Ovary (tissue), 7 donors: ENCODE measurements at regions not wholly inside any gene's neighbourhood (a gene's known extent, or its start where the extent isn't known, plus 50 kb on each side); places are given as distances from the start of the nearest gene placed in this dataset.

Source experiments
- DNase-seq, 5 donors: peaks; one replicate each; pipeline ENCODE4 v3.0.0-alpha.2; 2019 to 2020
- H3K27ac ChIP-seq, 2 donors: fragments of 200-600 bp; one replicate each; pipeline versions ENCODE4 v1.5.1 to v1.8.0; 2019 to 2022
- H3K27me3 ChIP-seq: fragments of 200-600 bp; one replicate; pipeline ENCODE4 v1.8.0; 2022
- H3K36me3 ChIP-seq: fragments of 200-600 bp; sonication (generic); one replicate; pipeline ENCODE4 v1.5.1; 2019
- H3K4me1 ChIP-seq: one replicate; pipeline ENCODE4 v1.8.1; 2013; ENCODE audit warnings: mild to moderate bottlenecking, moderate library complexity; ENCODE audit not compliant: insufficient read depth
- H3K4me3 ChIP-seq: fragments of 200-600 bp; sonication (generic); one replicate; pipeline ENCODE4 v1.5.1; 2017
- H3K9me3 ChIP-seq, 2 donors: fragments of 200-600 bp in 1 of 2; sonication (generic) in 1 of 2; one replicate each; pipeline versions ENCODE4 v1.5.1 to v1.8.1; 2013 to 2019; ENCODE audit warnings: mild to moderate bottlenecking in 1 of 2, moderate library complexity in 1 of 2
- CTCF ChIP-seq, 3 donors: fragments of 450-650 bp in 2 of 3; fragments of 200-600 bp in 1 of 3; IDR thresholded peaks; one replicate each; pipeline versions ENCODE4 v1.5.1 to v1.8.0; 2016 to 2022; ENCODE audit warnings: antibody characterized with exemption in 3 of 3, mild to moderate bottlenecking in 1 of 3
- EP300 ChIP-seq: sonication (generic); formaldehyde crosslinking; IDR thresholded peaks from one replicate; pipeline ENCODE4 v1.6.1; 2017; ENCODE audit warnings: antibody characterized with exemption
- POLR2A ChIP-seq: fragments of 450-650 bp; IDR thresholded peaks from one replicate; pipeline ENCODE4 v1.6.1; 2017; ENCODE audit warnings: antibody characterized with exemption, mild to moderate bottlenecking, moderate library complexity
- WGBS, 3 donors: extraction: QIAGEN DNeasy Blood & Tissue Kit in 1 of 3; methylation state at CpG; one replicate each; pipeline versions ENCODE4 v1.1.5 to v1.1.7; 2013 to 2017; 5-methylcytosine and 5-hydroxymethylcytosine counted together
- intact Hi-C, 4 donors: fragments of 100-400 bp; cut with DNase I; formaldehyde crosslinking; loops; one replicate each; pipeline versions ENCODE4 v1.11.0 to v1.15.1; 2022 to 2023
- donor health status: DM: no; HTN: no; CAD: no; lungs with moderate emphysema.
- donor health status: DM: no; HTN: no; CAD: no.
- donor health status: Bipolar disorder and iron deficiency.
- donor health status: DM: no; HTN: no; CAD: no.
- donor health status: DM: yes; HTN: yes; CAD: no.

- H3K27ac ChIP-seq, result no peak overlapping the region
- DNase-seq, result no peak
- intact Hi-C loops, result no loop called here
- no peak overlapping the region for H3K4me3 ChIP-seq
- no peaks in the 10 kb centered on the region for H3K27me3 ChIP-seq
- TF ChIP-seq POLR2A (no peak), EP300 (no peak), CTCF (IDR thresholded peaks at IDR 0.05) (no peak)
- H3K9me3 ChIP-seq, result no peaks in the 10 kb centered on the region
- WGBS, 3 donors, result 71 to 80% (median 78%) methylated on average over 4 of the region's 4 CpGs
- no peaks in the 10 kb centered on the region for H3K4me1 ChIP-seq
- no peaks in the 10 kb centered on the region for H3K36me3 ChIP-seq
Measured at GRCh38 chr3:74713977-74714376, 99.5 kb upstream of the CNTN3 start.

- no peaks in the 10 kb centered on the region for H3K9me3 ChIP-seq
- TF ChIP-seq EP300, result no peak
- no peak for TF ChIP-seq CTCF (IDR thresholded peaks at IDR 0.05)
- TF ChIP-seq POLR2A, result no peak
- H3K27ac ChIP-seq, result no peak overlapping the region
- WGBS, 3 donors, result 94 to 97% (median 94%) methylated on average over 31 of the region's 31 CpGs
- H3K27me3 ChIP-seq, result no peaks in the 10 kb centered on the region
- no peak overlapping the region for H3K4me3 ChIP-seq
- DNase-seq, result no peak
- intact Hi-C loops, result no loop called here
- H3K4me1 ChIP-seq, result no peaks in the 10 kb centered on the region
- no peaks in the 10 kb centered on the region for H3K36me3 ChIP-seq
Measured at GRCh38 chr3:74711913-74712512, 97.6 kb upstream of the CNTN3 start.

- H3K9me3 ChIP-seq, result no peaks in the 10 kb centered on the region
- no peak for DNase-seq
- H3K4me3 ChIP-seq, result no peak overlapping the region
- H3K27ac ChIP-seq, result no peak overlapping the region
- intact Hi-C loops, result no loop called here
- H3K36me3 ChIP-seq, result no peaks in the 10 kb centered on the region
- 94 to 95% (median 95%) methylated on average over 3 of the region's 3 CpGs for WGBS, 3 donors
- no peaks in the 10 kb centered on the region for H3K27me3 ChIP-seq
- TF ChIP-seq CTCF (IDR thresholded peaks at IDR 0.05) (no peak), EP300 (no peak), POLR2A (no peak)
- H3K4me1 ChIP-seq, result no peaks in the 10 kb centered on the region
Measured at GRCh38 chr3:74709951-74710350, 95.5 kb upstream of the CNTN3 start.

- Histone ChIP-seq H3K4me3 (no peak overlapping the region), H3K36me3 (no peaks in the 10 kb centered on the region), H3K4me1 (no peaks in the 10 kb centered on the region), H3K27me3 (no peaks in the 10 kb centered on the region), H3K27ac (no peak overlapping the region), H3K9me3 (no peaks in the 10 kb centered on the region)
- WGBS, 3 donors, result 80 to 85% (median 80%) methylated on average over 4 of the region's 4 CpGs
- intact Hi-C loops, result no loop called here
- no peak for TF ChIP-seq CTCF (IDR thresholded peaks at IDR 0.05)
- TF ChIP-seq POLR2A, result no peak
- no peak for TF ChIP-seq EP300
- no peak for DNase-seq
Measured at GRCh38 chr3:74693696-74694393, 79.4 kb upstream of the CNTN3 start.
